GM12891 (cell line): ENCODE measurements at regions not wholly inside any gene's neighbourhood (a gene's known extent, or its start where the extent isn't known, plus 50 kb on each side); places are given as distances from the start of the nearest gene placed in this dataset.

Experiments used
- POLR2A ChIP-seq: IDR thresholded peaks from 2 replicates; pipeline ENCODE4 v1.6.1; 2011; ENCODE audit warnings: low read depth, low read length, control low read depth
- TAF1 ChIP-seq: IDR thresholded peaks from 2 replicates; pipeline ENCODE4 v1.6.1; 2011; ENCODE audit warnings: low read depth, low read length, control low read depth

DNA sequence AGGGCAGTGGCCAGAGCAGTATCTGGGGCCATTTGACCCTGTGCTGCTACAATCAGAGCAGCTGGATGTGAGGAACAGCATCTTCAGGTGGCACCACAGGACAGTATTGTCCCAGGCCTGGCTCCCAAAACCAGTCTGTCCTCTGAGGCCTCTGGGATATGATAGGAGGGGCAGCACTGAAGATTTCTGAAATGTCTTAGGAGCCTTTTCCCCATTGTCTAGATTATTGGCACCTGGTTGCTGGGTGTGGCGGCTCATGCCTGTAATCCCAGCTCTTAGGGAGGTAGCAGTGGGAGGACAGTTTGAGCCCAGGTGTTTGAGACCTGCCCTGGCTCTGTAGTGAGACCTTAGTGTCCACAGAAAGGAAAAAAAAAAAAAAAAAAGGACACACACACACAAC lies 137.6 kb upstream of the FOXN2 start:
- no peak for TF ChIP-seq POLR2A
- no peak for TF ChIP-seq TAF1
